HUDEP-2 (cell line): ENCODE measurements at regions not wholly inside any gene's neighbourhood (a gene's known extent, or its start where the extent isn't known, plus 50 kb on each side); places are given as distances from the start of the nearest gene placed in this dataset.
"Not testable (repeated sequence)": the region's sequence is repeated elsewhere in the genome, so short reads cannot be mapped to it uniquely, and the experiment has no call there.

Experiments
- DNase-seq, 76 experiments: peaks; one replicate each; lab custom pipeline; 2025; ENCODE audit not compliant: unreplicated experiment in 76 of 76; lab: John Stamatoyannopoulos, UW

- DNase-seq, result no peak
Observed at GRCh38 chr2:12017499-12018157, 271.2 kb downstream of the LPIN1 start.

- not testable (repeated sequence) for DNase-seq
Observed at GRCh38 chr2:12018726-12019125, 272.3 kb downstream of the LPIN1 start.

GRCh38 chr2:12020833-12021469, 274.5 kb downstream of the LPIN1 start:
- DNase-seq, result no peak

GRCh38 chr2:12024197-12024907, 277.9 kb downstream of the LPIN1 start:
- DNase-seq, result not testable (repeated sequence)

DNA sequence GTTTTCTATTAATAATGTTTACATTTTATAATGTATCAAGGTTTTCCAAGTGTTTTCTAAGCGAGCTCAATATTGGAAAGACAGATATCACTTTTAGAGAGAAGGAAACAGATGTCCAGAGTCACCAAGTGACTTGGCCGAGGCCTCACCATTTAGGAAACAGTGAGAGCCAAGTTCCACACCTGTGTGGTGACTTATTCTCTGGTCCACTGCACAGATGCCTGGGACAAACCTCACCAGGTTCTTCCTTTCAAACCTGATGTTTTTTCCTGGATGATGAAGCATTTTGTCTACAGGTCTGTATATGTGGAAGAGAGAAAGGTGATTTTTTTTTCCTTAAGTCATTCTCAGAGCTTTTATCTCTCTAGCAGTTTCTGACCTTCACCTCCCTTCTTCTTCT, 280.7 kb downstream of the LPIN1 start:
- no peak for DNase-seq

DNA sequence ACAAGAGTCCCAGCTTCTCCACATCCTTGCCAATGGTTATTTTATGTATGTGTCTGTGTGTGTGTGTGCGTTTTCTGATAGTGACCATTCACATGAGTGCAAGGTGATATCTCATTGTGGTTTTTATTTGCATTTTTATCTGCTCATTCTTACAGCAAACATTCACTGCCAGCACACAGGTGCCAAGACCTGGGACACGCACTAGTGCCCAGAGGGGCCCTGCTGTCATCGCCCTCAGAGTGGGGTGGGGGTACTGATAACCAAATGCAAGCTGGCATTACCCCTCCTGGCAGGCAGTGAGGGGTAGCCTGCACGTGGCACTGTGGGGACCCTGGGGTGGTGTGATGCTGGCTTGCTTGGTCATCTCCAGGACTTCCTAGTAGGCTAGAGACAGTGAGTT, 285.4 kb downstream of the LPIN1 start:
- peak in 70 of 76 experiments; percentile 3 to 83 (median 44) for DNase-seq

DNA sequence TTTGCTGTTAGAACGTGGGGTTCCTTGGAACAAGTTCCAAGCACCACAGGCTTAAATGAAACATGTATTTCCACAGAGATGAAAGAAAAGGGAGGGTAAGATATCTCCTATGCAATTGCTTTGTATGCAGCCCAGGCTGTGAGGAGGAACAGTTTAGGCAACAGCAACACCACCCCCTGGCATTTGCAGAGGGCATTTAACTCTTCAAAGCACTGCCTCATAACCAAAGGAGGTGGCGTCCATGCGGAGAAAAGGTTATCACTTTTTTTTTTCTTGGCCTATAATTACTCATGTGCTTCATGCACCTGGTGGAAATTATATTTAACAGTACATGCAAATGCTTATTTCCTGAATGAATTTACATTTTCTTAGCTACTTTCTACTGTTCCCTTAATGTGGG, 286.0 kb downstream of the LPIN1 start:
- DNase-seq, result peak in 62 of 76 experiments; percentile 1 to 73 (median 42)

DNA sequence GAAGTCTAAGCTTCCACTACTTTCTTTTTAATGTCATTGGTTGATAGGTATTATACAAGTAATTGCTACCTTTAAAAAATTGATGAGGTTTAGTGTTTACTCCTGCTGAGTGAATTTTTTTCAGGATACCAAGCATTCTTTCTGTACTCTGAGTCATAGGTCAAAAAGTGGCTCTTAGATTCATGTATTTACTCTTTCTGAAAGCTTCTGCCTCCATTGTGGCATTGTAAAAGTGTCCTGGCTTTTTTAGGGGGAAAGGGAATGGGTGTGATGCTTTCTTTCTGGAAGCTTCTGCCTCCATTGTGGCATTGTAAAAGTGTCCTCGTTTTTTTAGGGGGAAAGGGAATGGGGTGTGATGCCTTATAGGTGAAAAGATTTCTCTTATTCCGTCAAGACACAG, 286.5 kb downstream of the LPIN1 start:
- DNase-seq, result no peak

DNA sequence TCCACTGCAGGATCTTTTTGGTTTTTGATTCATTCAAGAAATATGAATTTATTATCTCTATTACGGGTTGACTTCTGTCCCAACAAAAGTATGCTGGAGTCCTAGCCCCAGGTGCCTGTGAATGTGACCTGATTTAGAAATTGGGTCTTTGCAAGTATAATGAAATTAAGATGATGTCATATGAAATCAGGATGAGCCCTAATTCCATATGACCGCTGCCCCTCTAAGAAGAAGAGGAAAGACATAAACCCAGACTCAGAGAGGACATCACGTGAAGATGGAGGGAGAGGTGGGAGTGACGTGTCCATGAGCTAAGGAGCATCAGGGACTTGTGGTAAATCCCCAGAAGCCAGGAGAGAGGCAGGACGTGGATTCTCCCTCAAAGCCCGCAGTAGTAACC, 287.1 kb downstream of the LPIN1 start:
- no peak for DNase-seq

GRCh38 chr2:12034382-12034781, 287.9 kb downstream of the LPIN1 start:
- no peak for DNase-seq

- no peak for DNase-seq
Observed at GRCh38 chr2:12035029-12035720, 288.7 kb downstream of the LPIN1 start.

GRCh38 chr2:12035956-12036639, 289.7 kb downstream of the LPIN1 start:
- no peak for DNase-seq

GRCh38 chr2:12036640-12036983, 290.2 kb downstream of the LPIN1 start:
- DNase-seq, result no peak

GRCh38 chr2:12037301-12037700, 290.9 kb downstream of the LPIN1 start:
- DNase-seq, result no peak

- no peak for DNase-seq
Observed at GRCh38 chr2:12041236-12041635, 294.8 kb downstream of the LPIN1 start.

DNA sequence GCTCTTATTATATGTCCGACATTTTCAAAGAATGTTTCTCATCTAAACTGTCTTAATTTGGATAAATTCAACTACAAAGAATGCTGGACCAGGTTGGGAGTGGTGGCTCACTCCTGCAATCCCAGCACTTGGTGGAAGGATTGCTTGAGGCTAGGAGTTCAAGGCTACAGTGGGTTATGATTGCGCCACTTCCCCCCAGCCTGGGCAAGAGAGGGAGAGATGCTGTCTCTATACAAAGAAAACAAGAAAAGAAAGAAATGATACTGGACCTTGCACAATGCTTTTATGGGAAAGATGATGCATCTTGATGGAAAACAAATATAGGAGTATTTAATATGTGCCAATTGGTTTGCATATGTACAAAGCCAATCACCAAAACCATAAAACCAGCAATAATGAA, 296.7 kb downstream of the LPIN1 start:
- DNase-seq, result no peak

DNA sequence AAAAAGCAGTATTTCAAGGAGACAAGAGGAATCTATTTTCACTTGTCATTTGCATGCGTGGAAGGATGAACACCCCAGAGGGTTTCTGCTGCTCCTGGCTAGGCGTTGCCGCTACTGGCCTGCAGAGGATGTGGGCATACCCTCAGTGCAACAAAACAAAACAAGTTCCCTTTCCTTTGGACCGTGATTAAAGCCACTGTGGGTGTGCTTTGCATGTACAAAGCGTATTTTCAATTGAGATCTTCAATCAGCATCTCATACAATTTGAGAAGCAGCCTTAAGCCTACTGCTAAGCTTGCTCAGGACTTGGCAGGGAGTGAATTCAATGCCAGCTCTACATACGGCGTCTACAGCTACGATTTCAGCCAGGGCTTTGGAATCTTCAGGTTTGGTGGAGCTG, 298.4 kb downstream of the LPIN1 start:
- DNase-seq, result no peak

DNA sequence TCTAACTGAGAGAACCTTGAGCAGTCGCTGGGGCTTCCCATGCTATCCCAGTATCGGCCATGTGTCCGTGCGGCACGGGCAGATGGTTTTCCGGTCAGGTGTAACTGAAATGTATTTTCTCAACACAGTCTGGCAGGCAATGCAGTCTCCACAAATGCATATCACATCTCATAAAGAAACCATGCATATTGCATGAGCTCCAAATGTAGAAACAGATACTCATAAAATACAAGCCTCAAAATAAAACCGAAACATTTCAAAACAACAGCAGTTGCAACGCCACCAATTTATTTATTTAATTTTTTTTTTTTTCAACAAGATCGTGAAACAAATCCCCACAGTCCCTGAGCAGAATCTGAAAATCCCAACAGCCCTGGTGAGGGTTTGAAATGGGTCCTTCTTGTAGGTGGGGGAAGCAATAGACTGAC, 299.4 kb downstream of the LPIN1 start:
- no peak for DNase-seq

- DNase-seq, result no peak
Observed at GRCh38 chr2:12046641-12047040, 300.2 kb downstream of the LPIN1 start.

DNA sequence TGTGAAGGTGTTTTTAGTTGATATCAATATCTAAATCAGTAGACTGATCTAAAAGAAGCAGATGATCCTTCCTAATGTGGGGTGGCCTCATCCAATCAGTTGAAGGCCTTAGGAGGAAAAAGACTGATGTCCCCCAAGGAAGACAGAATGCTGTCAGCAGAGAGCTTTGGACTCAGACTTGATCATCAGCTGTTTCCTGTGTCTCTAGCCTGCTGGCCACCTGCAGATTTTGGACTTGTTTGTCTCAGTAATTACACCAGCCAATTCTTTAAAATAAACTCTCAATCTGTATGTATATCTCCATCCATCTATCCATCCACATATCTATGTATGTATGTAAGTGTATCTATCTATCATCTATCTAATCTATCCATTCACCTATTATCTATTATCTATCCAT, 301.3 kb downstream of the LPIN1 start:
- DNase-seq, result no peak

DNA sequence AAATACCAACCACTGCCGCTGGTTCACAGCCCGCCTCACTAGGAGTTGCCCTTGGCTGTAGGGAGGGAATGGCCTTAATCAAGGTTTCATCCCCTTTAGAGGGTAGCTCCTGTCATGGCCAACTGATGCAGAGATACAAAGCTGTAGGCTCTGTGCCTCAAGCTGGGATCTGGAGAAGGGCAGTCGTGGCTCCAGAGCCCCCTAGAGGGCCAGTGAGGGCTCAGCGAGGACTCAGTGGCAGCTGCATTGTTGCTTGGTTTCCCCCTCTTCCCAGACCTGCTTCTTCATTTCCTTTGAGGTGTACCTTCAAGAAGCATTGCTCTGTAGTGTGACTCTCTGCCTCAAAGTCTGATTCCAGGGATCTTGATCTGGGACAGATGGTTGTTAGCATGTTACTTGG, 302.1 kb downstream of the LPIN1 start:
- DNase-seq, result peak in 15 of 76 experiments; percentile 2 to 41 (median 12)
